Retinal pigment epithelial cell (primary cell): ENCODE measurements at regions not wholly inside any gene's neighbourhood (a gene's known extent, or its start where the extent isn't known, plus 50 kb on each side); places are given as distances from the start of the nearest gene placed in this dataset.

Experiments used
- DNase-seq: peaks from one replicate; pipeline ENCODE4 v3.0.0-alpha.2; 2010; ENCODE audit warnings: low read depth
- H3K4me3 ChIP-seq: 2 replicates; pipeline ENCODE4 v1.5.1; 2011; ENCODE audit warnings: mild to moderate bottlenecking, low read length, control low read depth, moderate library complexity
- TF ChIP-seq, protein P1 (sequence below): conservative IDR thresholded peaks from 2 replicates; pipeline ENCODE4 v1.5.1; 2011; ENCODE audit warnings: low read depth, low read length, control low read depth, inconsistent platforms

GRCh38 chr3:94291686-94292085 lies 228.8 kb downstream of the NSUN3 start:
- no peak for DNase-seq
- H3K4me3 ChIP-seq, result no peak overlapping the region
- TF ChIP-seq, protein P1, sequence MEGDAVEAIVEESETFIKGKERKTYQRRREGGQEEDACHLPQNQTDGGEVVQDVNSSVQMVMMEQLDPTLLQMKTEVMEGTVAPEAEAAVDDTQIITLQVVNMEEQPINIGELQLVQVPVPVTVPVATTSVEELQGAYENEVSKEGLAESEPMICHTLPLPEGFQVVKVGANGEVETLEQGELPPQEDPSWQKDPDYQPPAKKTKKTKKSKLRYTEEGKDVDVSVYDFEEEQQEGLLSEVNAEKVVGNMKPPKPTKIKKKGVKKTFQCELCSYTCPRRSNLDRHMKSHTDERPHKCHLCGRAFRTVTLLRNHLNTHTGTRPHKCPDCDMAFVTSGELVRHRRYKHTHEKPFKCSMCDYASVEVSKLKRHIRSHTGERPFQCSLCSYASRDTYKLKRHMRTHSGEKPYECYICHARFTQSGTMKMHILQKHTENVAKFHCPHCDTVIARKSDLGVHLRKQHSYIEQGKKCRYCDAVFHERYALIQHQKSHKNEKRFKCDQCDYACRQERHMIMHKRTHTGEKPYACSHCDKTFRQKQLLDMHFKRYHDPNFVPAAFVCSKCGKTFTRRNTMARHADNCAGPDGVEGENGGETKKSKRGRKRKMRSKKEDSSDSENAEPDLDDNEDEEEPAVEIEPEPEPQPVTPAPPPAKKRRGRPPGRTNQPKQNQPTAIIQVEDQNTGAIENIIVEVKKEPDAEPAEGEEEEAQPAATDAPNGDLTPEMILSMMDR, result no peak

- no peak overlapping the region for H3K4me3 ChIP-seq
- TF ChIP-seq, protein P1, result no peak
- DNase-seq, result no peak
Observed at GRCh38 chr3:94292151-94292550, 229.3 kb downstream of the NSUN3 start.

DNA sequence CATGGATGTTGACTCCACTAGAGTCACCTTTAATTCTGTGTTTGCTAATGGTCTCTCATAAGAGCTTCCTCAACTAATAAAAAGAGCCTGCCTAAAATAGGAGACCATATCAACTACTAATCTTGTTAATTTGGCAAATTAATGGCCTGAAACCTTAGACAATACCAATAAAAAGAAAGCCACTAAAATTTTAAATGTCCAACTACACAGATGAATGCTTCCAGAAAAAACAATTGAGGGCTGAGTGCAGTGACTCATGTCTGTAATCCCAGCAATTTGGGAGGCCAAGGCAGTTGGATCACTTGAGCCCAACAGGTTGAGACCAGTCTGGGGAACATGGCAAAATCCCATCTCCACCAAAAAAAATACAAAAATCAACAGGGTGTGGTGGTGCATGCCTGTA lies 230.9 kb downstream of the NSUN3 start:
- no peak overlapping the region for H3K4me3 ChIP-seq
- TF ChIP-seq, protein P1, result no peak
- no peak for DNase-seq

DNA sequence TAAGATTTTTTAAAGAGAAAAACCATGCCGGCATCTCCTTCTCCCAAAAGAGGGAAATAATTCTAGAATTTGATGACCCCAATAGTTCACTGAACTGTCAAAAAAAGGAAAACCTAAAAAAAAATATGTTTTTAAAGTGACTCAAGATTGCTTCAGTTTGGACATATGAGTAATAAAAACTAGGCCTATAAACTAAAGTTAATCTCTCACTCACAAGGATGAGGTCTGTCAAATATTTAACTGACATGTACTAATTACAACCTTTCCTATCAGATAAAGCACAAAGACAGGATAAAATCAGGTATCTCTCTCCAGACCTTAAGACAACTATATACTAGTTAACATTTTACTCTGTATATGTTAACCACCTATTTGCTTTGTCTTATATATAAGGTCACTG lies 231.9 kb downstream of the NSUN3 start:
- TF ChIP-seq, protein P1, result no peak
- DNase-seq, result no peak
- no peak overlapping the region for H3K4me3 ChIP-seq

GRCh38 chr3:94299716-94300115 lies 236.9 kb downstream of the NSUN3 start:
- TF ChIP-seq, protein P1, result no peak
- DNase-seq, result no peak

DNA sequence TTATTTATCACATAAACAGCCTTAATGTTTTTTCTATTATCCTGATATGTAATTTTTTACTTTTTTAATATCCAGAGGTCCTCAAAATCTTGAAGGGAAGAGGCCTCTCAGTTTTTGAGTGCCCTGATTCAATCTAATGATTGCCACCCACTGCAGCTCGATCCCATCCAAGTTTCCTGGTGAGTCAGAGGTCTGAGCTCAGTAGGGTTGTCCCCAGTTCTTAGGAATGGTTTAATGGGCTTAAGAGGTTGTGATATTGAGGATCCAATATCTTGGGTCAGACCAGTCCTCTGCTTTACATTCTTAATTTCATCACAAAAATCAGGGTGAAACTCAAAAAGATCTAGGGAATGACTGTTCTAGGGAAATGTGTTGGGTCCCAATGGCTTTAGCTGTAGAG lies 238.5 kb downstream of the NSUN3 start:
- H3K4me3 ChIP-seq, result no peak overlapping the region
- TF ChIP-seq, protein P1, result no peak
- DNase-seq, result peak; percentile 27

More at GRCh38 chr3:94299716-94300115, 236.9 kb downstream of the NSUN3 start:
- no peak overlapping the region for H3K4me3 ChIP-seq

- TF ChIP-seq, protein P1, result no peak
- DNase-seq, result no peak
- no peak overlapping the region for H3K4me3 ChIP-seq
Observed at GRCh38 chr3:94303266-94303665, 240.4 kb downstream of the NSUN3 start.
